ENCODE measurements at regions not wholly inside any gene's neighbourhood (a gene's known extent, or its start where the extent isn't known, plus 50 kb on each side); places are given as distances from the start of the nearest gene placed in this dataset.
A peak's percentile ranks its signal among the peaks of the same experiment; 100 is the strongest.

GRCh38 chr22:48207919-48208535 is 1445.6 kb downstream of the TBC1D22A start:
- Histone ChIP-seq H3K36me3 (no peaks in the 10 kb centered on the region), H3K27ac (no peak overlapping the region), H3K4me3 (no peak overlapping the region), H3K9me3 (no peaks in the 10 kb centered on the region), H3K27me3 (no peaks in the 10 kb centered on the region), H3K4me1 (no peaks in the 10 kb centered on the region)
- no peak for TF ChIP-seq CTCF (IDR thresholded peaks at IDR 0.05)
- peak; percentile 28 for DNase-seq (ENCODE audit: low spot score)

GRCh38 chr22:48205790-48206189 is 1443.3 kb downstream of the TBC1D22A start:
- Histone ChIP-seq H3K36me3 (no peaks in the 10 kb centered on the region), H3K27me3 (no peaks in the 10 kb centered on the region), H3K4me1 (no peaks in the 10 kb centered on the region), H3K9me3 (no peaks in the 10 kb centered on the region), H3K27ac (no peak overlapping the region), H3K4me3 (no peak overlapping the region)
- peak; percentile 16 for DNase-seq (ENCODE audit: low spot score)
- no peak for TF ChIP-seq CTCF (IDR thresholded peaks at IDR 0.05)

GRCh38 chr22:48205161-48205560 is 1442.7 kb downstream of the TBC1D22A start:
- no peaks in the 10 kb centered on the region for H3K27me3 ChIP-seq
- TF ChIP-seq CTCF (IDR thresholded peaks at IDR 0.05): no peak
- no peaks in the 10 kb centered on the region for H3K36me3 ChIP-seq
- H3K27ac ChIP-seq: no peak overlapping the region
- H3K4me1 ChIP-seq: no peaks in the 10 kb centered on the region
- H3K9me3 ChIP-seq: no peaks in the 10 kb centered on the region
- H3K4me3 ChIP-seq: no peak overlapping the region
- no peak for DNase-seq (ENCODE audit: low spot score)

- Histone ChIP-seq H3K36me3 (no peaks in the 10 kb centered on the region), H3K27ac (no peak overlapping the region), H3K27me3 (no peaks in the 10 kb centered on the region), H3K4me1 (no peaks in the 10 kb centered on the region), H3K9me3 (no peaks in the 10 kb centered on the region), H3K4me3 (no peak overlapping the region)
- TF ChIP-seq CTCF (IDR thresholded peaks at IDR 0.05): no peak
- DNase-seq (ENCODE audit: low spot score): no peak
Observed at GRCh38 chr22:48204296-48204695, 1441.8 kb downstream of the TBC1D22A start.

GRCh38 chr22:48199667-48200066 is 1437.2 kb downstream of the TBC1D22A start:
- no peak for TF ChIP-seq CTCF (IDR thresholded peaks at IDR 0.05)
- H3K4me3 ChIP-seq: no peak overlapping the region
- peak; percentile 28 for DNase-seq (ENCODE audit: low spot score)
- H3K27ac ChIP-seq: no peak overlapping the region
- no peaks in the 10 kb centered on the region for H3K9me3 ChIP-seq
- H3K4me1 ChIP-seq: no peaks in the 10 kb centered on the region
- no peaks in the 10 kb centered on the region for H3K27me3 ChIP-seq
- H3K36me3 ChIP-seq: no peaks in the 10 kb centered on the region

Measured in right atrium auricular region (tissue), 2 donors.